K562 (cell line): ENCODE measurements at regions not wholly inside any gene's neighbourhood (a gene's known extent, or its start where the extent isn't known, plus 50 kb on each side); places are given as distances from the start of the nearest gene placed in this dataset.

Experiments used
- ATAC-seq: fragments of 200-7000 bp; cut with Tn5 transposase; 3 replicates; pipeline ENCODE4 v1.9.1; 2020; ENCODE audit warnings: moderate library complexity
- BruUV-seq: library from RNA; stranded (reverse); fragments of 400-500 nt; replicated peaks from 2 replicates; lab custom pipeline; 2021; lab: Mats Ljungman, UMichigan
- CTCF ChIA-PET: fragments of 300-600 bp; formaldehyde crosslinking; extraction: SDS; loops from one replicate; lab custom pipeline; 2021; ENCODE audit warnings: low intra/inter-chr PET ratio; lab: Yijun Ruan, JAX
- POLR2A ChIA-PET: fragments of 300-600, 350-650 bp; sonication (Branson Sonifier 250); formaldehyde crosslinking; extraction: SDS; loops from one replicate; lab custom pipeline; 2021; ENCODE audit warnings: antibody characterized with exemption, inconsistent platforms; lab: Yijun Ruan, JAX
- DNase-seq, 4 experiments: peaks; one replicate each; pipeline versions ENCODE4 v3.0.0 to v3.0.0-alpha.2; 2011 to 2018; ENCODE audit warnings: low spot score in 3 of 4, mixed read lengths in 3 of 4; ENCODE audit errors: extremely low read depth in 1 of 4
- FAIRE-seq: peaks from 2 replicates; lab custom pipeline; 2011; peaks lifted over from hg19 to GRCh38; lab: Jason Lieb, UNC
- H2AFZ ChIP-seq: 2 replicates; pipeline ENCODE4 v1.6.0; 2011; ENCODE audit warnings: low read depth, low read length, control low read depth, inconsistent platforms
- H3K27ac ChIP-seq: fragments of 200-600 bp; 3 replicates; pipeline ENCODE4 v1.8.0; 2011; ENCODE audit warnings: low read depth, mild to moderate bottlenecking, control low read depth, inconsistent platforms, low read length, moderate library complexity, mixed read lengths; ENCODE audit errors: extremely low read depth
- H3K27me3 ChIP-seq, 2 experiments: fragments of 300-600 bp in 1 of 2; 2 replicates in 1 of 2; 3 replicates in 1 of 2; pipeline versions ENCODE4 v1.6.0 to v1.8.0; 2011; ENCODE audit warnings: inconsistent platforms in 2 of 2, low read length in 2 of 2, mild to moderate bottlenecking in 1 of 2, mixed read lengths in 1 of 2, moderate library complexity in 1 of 2; ENCODE audit not compliant: control insufficient read depth in 2 of 2, insufficient read depth in 2 of 2
- H3K36me3 ChIP-seq: fragments of 300-600 bp; 3 replicates; pipeline ENCODE4 v1.8.0; 2011; ENCODE audit warnings: mild to moderate bottlenecking, low read length, inconsistent platforms; ENCODE audit not compliant: control insufficient read depth, insufficient read depth
- H3K4me1 ChIP-seq, 2 experiments: fragments of 200-600 bp in 1 of 2; replicated peaks in 1 of 2; 2 replicates in 1 of 2; 3 replicates in 1 of 2; pipeline versions ENCODE4 v1.5.1 to v1.8.0; 2011; ENCODE audit warnings: inconsistent platforms in 2 of 2, low read length in 2 of 2, mild to moderate bottlenecking in 1 of 2, mixed read lengths in 1 of 2, moderate library complexity in 1 of 2; ENCODE audit not compliant: control insufficient read depth in 2 of 2, insufficient read depth in 2 of 2
- H3K4me2 ChIP-seq: 2 replicates; pipeline ENCODE4 v1.6.1; 2011; ENCODE audit warnings: low read length, control low read depth, inconsistent platforms, mixed read lengths; ENCODE audit not compliant: insufficient read depth
- H3K4me3 ChIP-seq: fragments of 200-600 bp; sonication (generic), shearing (Covaris generic); 2 replicates; pipeline ENCODE4 v1.5.1; 2016; ENCODE audit warnings: control low read depth, inconsistent platforms
- H3K79me2 ChIP-seq: fragments of 200-600 bp; 3 replicates; pipeline ENCODE4 v1.8.0; 2011; ENCODE audit warnings: low read length, inconsistent platforms; ENCODE audit not compliant: control insufficient read depth, insufficient read depth
- H3K9ac ChIP-seq, 2 experiments: 2 replicates each; pipeline versions ENCODE4 v1.6.0 to v1.6.1; 2011; ENCODE audit warnings: low read depth in 2 of 2, low read length in 2 of 2, control low read depth in 1 of 2, inconsistent platforms in 1 of 2, mild to moderate bottlenecking in 1 of 2, mixed read lengths in 1 of 2; ENCODE audit not compliant: insufficient read depth in 1 of 2
- H3K9me1 ChIP-seq: one replicate; pipeline ENCODE4 v1.6.0; 2011; ENCODE audit warnings: inconsistent platforms, mild to moderate bottlenecking, low read length, moderate library complexity; ENCODE audit not compliant: control insufficient read depth, insufficient read depth
- H3K9me3 ChIP-seq: replicated peaks from 2 replicates; pipeline ENCODE4 v1.5.1; 2011; ENCODE audit warnings: low read depth, low read length, inconsistent platforms; ENCODE audit not compliant: control insufficient read depth, insufficient read depth
- H4K20me1 ChIP-seq: replicated peaks from 2 replicates; pipeline ENCODE4 v1.6.1; 2011; ENCODE audit warnings: low read length, inconsistent platforms, mixed read lengths; ENCODE audit not compliant: control insufficient read depth, insufficient read depth
- RFX5 ChIP-seq: IDR thresholded peaks from 2 replicates; pipeline ENCODE4 v1.6.1; 2011; ENCODE audit warnings: low read depth, mild to moderate bottlenecking, improper control_type of control experiment, low read length
- WGBS: fragments of 100-300 bp; shearing (Covaris generic); methylation state at CpG from one replicate; pipeline ENCODE4 v1.1.6; 2016; ENCODE audit warnings: low coverage, mixed read lengths; ENCODE audit not compliant: insufficient coverage; ENCODE audit errors: missing lambda C conversion rate; 5-methylcytosine and 5-hydroxymethylcytosine counted together
- in situ Hi-C: fragments of 300-500 bp; cut with MboI; formaldehyde crosslinking; loops from 4 replicates; pipeline ENCODE4 v1.15.0; 2018; ENCODE audit warnings: inconsistent platforms, mixed read lengths
- intact Hi-C: fragments of 100-400 bp; cut with micrococcal nuclease; formaldehyde crosslinking; loops from 2 replicates; pipeline ENCODE4 v1.14.2; 2022
- TF ChIP-seq, protein P1 (sequence below): fragments of 250-450 bp; sonication (Bioruptor Pico); IDR thresholded peaks from 2 replicates; pipeline ENCODE4 v1.8.0; 2022; ENCODE audit warnings: inconsistent platforms, mild to moderate bottlenecking, moderate library complexity, borderline replicate concordance
- TF ChIP-seq, protein P2 (sequence below), 3 experiments: fragments of 200-800 bp in 1 of 3; sonication (Bioruptor generic) in 1 of 3; sonication (generic) in 1 of 3; formaldehyde crosslinking in 1 of 3; IDR thresholded peaks; 2 replicates each; pipeline versions ENCODE4 v1.6.1 to v1.8.0; 2016 to 2022; ENCODE audit warnings: mild to moderate bottlenecking in 2 of 3, missing compliant biosample characterization in 2 of 3, missing genetic modification characterization in 2 of 3, missing genetic modification reagents in 1 of 3

DNA sequence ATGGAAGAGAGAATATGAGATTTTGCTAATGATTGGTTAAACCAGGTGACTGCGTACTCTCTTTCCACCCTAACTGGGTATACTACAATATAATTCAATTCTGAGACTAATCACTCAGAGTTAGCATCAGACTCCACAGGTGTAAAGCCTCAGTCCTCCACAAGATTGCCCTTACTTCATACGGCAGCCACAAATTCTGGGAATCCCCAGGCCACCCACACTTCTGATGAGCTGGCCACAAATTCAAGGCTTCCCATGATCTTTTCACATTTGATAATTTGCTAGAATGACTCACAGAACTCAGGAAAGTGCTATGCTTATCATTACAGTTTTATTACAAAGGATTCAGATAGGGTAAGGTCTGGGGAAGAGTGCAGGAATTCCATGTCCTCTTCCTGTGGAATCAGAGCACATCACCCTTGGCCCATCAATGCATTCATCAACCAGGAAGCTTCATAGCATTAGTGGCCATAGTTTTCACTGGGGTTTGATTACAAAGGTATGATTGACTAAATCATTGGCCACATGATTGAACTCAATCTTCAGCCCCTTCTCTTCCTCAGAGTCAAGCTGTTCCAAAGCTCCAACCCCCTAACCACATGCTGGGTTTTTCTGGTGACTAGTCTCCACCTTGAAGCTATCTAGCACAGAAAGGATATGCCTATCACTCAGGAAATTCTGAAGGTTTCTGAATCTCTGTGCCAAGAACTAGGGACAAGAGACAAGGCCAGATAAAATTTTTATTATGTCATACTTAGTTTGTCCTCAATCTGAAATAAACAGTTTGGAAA, 131.7 kb downstream of the HHIPL2 start:
- ChIA-PET POLR2A (no interaction called here), CTCF (no interaction called here)
- no peaks in the 10 kb centered on the region for H3K9me3 ChIP-seq
- H3K9me1 ChIP-seq = no peaks in the 10 kb centered on the region
- in situ Hi-C loops = no loop called here
- H4K20me1 ChIP-seq = no peaks in the 10 kb centered on the region
- no peak overlapping the region for H3K4me3 ChIP-seq
- no peaks in the 10 kb centered on the region for H3K27me3 ChIP-seq
- no TSS peak for BruUV-seq
- DNase-seq = no peak
- no peaks in the 10 kb centered on the region for H3K79me2 ChIP-seq
- intact Hi-C loops = no loop called here
- no peak overlapping the region for H3K9ac ChIP-seq
- no peak overlapping the region for H2AFZ ChIP-seq
- ATAC-seq = no peak
- no peaks in the 10 kb centered on the region for H3K36me3 ChIP-seq
- 0% methylated on average over 2 of the region's 2 CpGs for WGBS
- no peak for FAIRE-seq
- no peak for TF ChIP-seq RFX5
- TF ChIP-seq, all 486 proteins: peak for 0
- Histone ChIP-seq H3K27ac (no peak overlapping the region), H3K4me1 (no peaks in the 10 kb centered on the region), H3K4me2 (no peak overlapping the region)

DNA sequence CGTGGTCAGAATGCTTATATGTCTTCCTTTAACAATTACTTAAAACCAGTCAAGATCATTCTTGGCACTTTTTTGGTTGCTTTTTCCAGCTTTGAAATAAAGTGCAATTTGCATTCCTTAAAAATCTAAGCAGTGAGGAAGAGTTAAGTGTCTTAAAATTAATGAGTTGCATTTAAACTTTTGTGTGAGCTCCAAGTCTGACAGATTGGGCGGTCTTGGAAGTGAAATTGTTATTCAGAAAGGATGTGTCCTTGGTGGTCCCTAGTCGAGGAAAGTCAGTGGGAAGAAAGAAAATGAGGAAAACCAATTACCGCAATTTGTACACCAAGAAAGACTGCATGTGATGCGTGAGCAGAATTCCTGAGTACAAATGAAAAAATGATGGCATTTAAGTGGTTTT, 132.5 kb downstream of the HHIPL2 start:
- no peaks in the 10 kb centered on the region for H3K9me3 ChIP-seq
- no peaks in the 10 kb centered on the region for H3K36me3 ChIP-seq
- H3K4me1 ChIP-seq = no peaks in the 10 kb centered on the region
- FAIRE-seq (no peak), ATAC-seq (no peak), DNase-seq (no peak)
- H3K27me3 ChIP-seq = no peaks in the 10 kb centered on the region
- H3K79me2 ChIP-seq = no peaks in the 10 kb centered on the region
- ChIA-PET CTCF (interaction anchor here (0.6 kb wide), 1 partner anchor 1342 kb away, joined by 3 read pairs; no protein-coding TSS in a partner anchor), POLR2A (no interaction called here)
- intact Hi-C loops = no loop called here
- H4K20me1 ChIP-seq = no peaks in the 10 kb centered on the region
- TF ChIP-seq, protein P1, sequence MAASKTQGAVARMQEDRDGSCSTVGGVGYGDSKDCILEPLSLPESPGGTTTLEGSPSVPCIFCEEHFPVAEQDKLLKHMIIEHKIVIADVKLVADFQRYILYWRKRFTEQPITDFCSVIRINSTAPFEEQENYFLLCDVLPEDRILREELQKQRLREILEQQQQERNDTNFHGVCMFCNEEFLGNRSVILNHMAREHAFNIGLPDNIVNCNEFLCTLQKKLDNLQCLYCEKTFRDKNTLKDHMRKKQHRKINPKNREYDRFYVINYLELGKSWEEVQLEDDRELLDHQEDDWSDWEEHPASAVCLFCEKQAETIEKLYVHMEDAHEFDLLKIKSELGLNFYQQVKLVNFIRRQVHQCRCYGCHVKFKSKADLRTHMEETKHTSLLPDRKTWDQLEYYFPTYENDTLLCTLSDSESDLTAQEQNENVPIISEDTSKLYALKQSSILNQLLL = no peak
- TF ChIP-seq, protein P2, sequence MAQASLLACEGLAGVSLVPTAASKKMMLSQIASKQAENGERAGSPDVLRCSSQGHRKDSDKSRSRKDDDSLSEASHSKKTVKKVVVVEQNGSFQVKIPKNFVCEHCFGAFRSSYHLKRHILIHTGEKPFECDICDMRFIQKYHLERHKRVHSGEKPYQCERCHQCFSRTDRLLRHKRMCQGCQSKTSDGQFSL (CRISPR knock-in tag; IDR thresholded peaks at IDR 0.05) = no peak
- TF ChIP-seq, protein P2 (tag; IDR thresholded peaks at IDR 0.05) = no peak
- H3K27ac ChIP-seq = no peak overlapping the region
- no peak overlapping the region for H3K4me3 ChIP-seq
- 0% methylated on average over 5 of the region's 5 CpGs for WGBS
- in situ Hi-C loops = no loop called here
- H2AFZ ChIP-seq = no peak overlapping the region
- H3K9ac ChIP-seq = no peak overlapping the region
- no peak overlapping the region for H3K4me2 ChIP-seq
- no peaks in the 10 kb centered on the region for H3K9me1 ChIP-seq
- BruUV-seq = no TSS peak
